DND-41 (cell line): ENCODE measurements at regions not wholly inside any gene's neighbourhood (a gene's known extent, or its start where the extent isn't known, plus 50 kb on each side); places are given as distances from the start of the nearest gene placed in this dataset.

ENCODE experiments used
- ATAC-seq: fragments of 200-7000 bp; cut with Tn5 transposase; 3 replicates; pipeline ENCODE4 v1.9.1; 2021; ENCODE audit warnings: low read depth; ENCODE audit not compliant: insufficient read depth
- DNase-seq: peaks from one replicate; pipeline ENCODE4 v3.0.0-alpha.2; 2020
- H2AFZ ChIP-seq: 2 replicates; pipeline ENCODE4 v1.6.0; 2012; ENCODE audit warnings: low read depth, low read length
- H3K27ac ChIP-seq: 2 replicates; pipeline ENCODE4 v1.5.1; 2012; ENCODE audit warnings: low read length, inconsistent platforms
- H3K27me3 ChIP-seq: fragments of 200-600 bp; sonication (generic); 2 replicates; pipeline ENCODE4 v1.6.0; 2012; ENCODE audit warnings: low read length, mild to moderate bottlenecking, inconsistent platforms; ENCODE audit not compliant: insufficient read depth, poor library complexity
- H3K36me3 ChIP-seq: 2 replicates; pipeline ENCODE4 v1.5.1; 2012; ENCODE audit warnings: low read length, inconsistent platforms; ENCODE audit not compliant: insufficient read depth
- H3K4me1 ChIP-seq: 2 replicates; pipeline ENCODE4 v1.5.1; 2012; ENCODE audit warnings: mild to moderate bottlenecking, low read length; ENCODE audit not compliant: insufficient read depth
- H3K4me2 ChIP-seq: 2 replicates; pipeline ENCODE4 v1.6.0; 2012; ENCODE audit warnings: mild to moderate bottlenecking, moderate library complexity, low read length, inconsistent platforms; ENCODE audit not compliant: insufficient read depth
- H3K4me3 ChIP-seq, 2 experiments: fragments of 200-600 bp in 1 of 2; shearing (Covaris generic) in 1 of 2; 2 replicates each; pipeline ENCODE4 v1.5.1; 2012 to 2016; ENCODE audit warnings: inconsistent platforms in 2 of 2, low read length in 2 of 2, mild to moderate bottlenecking in 2 of 2, low read depth in 1 of 2, moderate library complexity in 1 of 2
- H3K79me2 ChIP-seq: 2 replicates; pipeline ENCODE4 v1.6.0; 2012; ENCODE audit warnings: low read length, inconsistent platforms; ENCODE audit not compliant: insufficient read depth
- H3K9ac ChIP-seq: 2 replicates; pipeline ENCODE4 v1.6.0; 2012; ENCODE audit warnings: low read depth, mild to moderate bottlenecking, inconsistent platforms, low read length, moderate library complexity
- H3K9me3 ChIP-seq: 2 replicates; pipeline ENCODE4 v1.5.1; 2012; ENCODE audit warnings: low read length, moderate library complexity, mild to moderate bottlenecking, inconsistent platforms; ENCODE audit not compliant: insufficient read depth, severe bottlenecking
- H4K20me1 ChIP-seq: 2 replicates; pipeline ENCODE4 v1.6.0; 2012; ENCODE audit warnings: low read length; ENCODE audit not compliant: insufficient read depth
- CTCF ChIP-seq: IDR thresholded peaks from 2 replicates; pipeline ENCODE4 v1.5.1; 2012; ENCODE audit warnings: borderline replicate concordance, low read length, moderate library complexity, mild to moderate bottlenecking; ENCODE audit not compliant: poor library complexity, severe bottlenecking; ENCODE audit errors: extremely low read depth
- EZH2 ChIP-seq: IDR thresholded peaks from 3 replicates; pipeline ENCODE4 v1.6.1; 2012; ENCODE audit warnings: borderline replicate concordance, low read depth, mild to moderate bottlenecking, moderate library complexity, low read length, inconsistent platforms; ENCODE audit not compliant: severe bottlenecking

- no peak for DNase-seq
- Histone ChIP-seq H3K9me3 (no peaks in the 10 kb centered on the region), H3K4me3 (no peak overlapping the region), H3K9ac (no peak overlapping the region), H2AFZ (no peak overlapping the region), H3K79me2 (no peaks in the 10 kb centered on the region), H3K27me3 (no peaks in the 10 kb centered on the region), H3K4me2 (no peak overlapping the region), H3K36me3 (no peaks in the 10 kb centered on the region), H3K27ac (no peak overlapping the region), H3K4me1 (no peaks in the 10 kb centered on the region), H4K20me1 (no peaks in the 10 kb centered on the region)
- TF ChIP-seq CTCF (no peak), EZH2 (no peak)
- ATAC-seq: no peak
These were observed 105.6 kb upstream of the CCDC112 start for GRCh38 chr5:115402092-115402491.

GRCh38 chr5:115398719-115399118, 102.3 kb upstream of the CCDC112 start:
- Histone ChIP-seq H3K4me1 (no peaks in the 10 kb centered on the region), H3K27ac (no peak overlapping the region), H3K27me3 (no peaks in the 10 kb centered on the region), H3K36me3 (no peaks in the 10 kb centered on the region), H3K79me2 (no peaks in the 10 kb centered on the region), H3K4me2 (no peak overlapping the region), H4K20me1 (no peaks in the 10 kb centered on the region), H3K4me3 (no peak overlapping the region), H3K9me3 (no peaks in the 10 kb centered on the region), H2AFZ (no peak overlapping the region), H3K9ac (no peak overlapping the region)
- TF ChIP-seq CTCF (no peak), EZH2 (no peak)
- DNase-seq (no peak), ATAC-seq (no peak)

GRCh38 chr5:115396688-115397087, 100.2 kb upstream of the CCDC112 start:
- Histone ChIP-seq H3K4me3 (no peak overlapping the region), H4K20me1 (no peaks in the 10 kb centered on the region), H3K4me2 (no peak overlapping the region), H2AFZ (no peak overlapping the region), H3K4me1 (no peaks in the 10 kb centered on the region), H3K36me3 (no peaks in the 10 kb centered on the region), H3K27ac (no peak overlapping the region), H3K9ac (no peak overlapping the region), H3K9me3 (no peaks in the 10 kb centered on the region), H3K79me2 (no peaks in the 10 kb centered on the region), H3K27me3 (no peaks in the 10 kb centered on the region)
- ATAC-seq (no peak), DNase-seq (no peak)
- TF ChIP-seq EZH2: no peak
- TF ChIP-seq CTCF: no peak

GRCh38 chr5:115396081-115396480, 99.6 kb upstream of the CCDC112 start:
- H3K36me3 ChIP-seq: no peaks in the 10 kb centered on the region
- TF ChIP-seq EZH2 (no peak), CTCF (no peak)
- H3K4me3 ChIP-seq: no peak overlapping the region
- H3K9ac ChIP-seq: no peak overlapping the region
- DNase-seq: no peak
- no peaks in the 10 kb centered on the region for H3K79me2 ChIP-seq
- no peaks in the 10 kb centered on the region for H3K9me3 ChIP-seq
- no peaks in the 10 kb centered on the region for H3K4me1 ChIP-seq
- no peak for ATAC-seq
- no peaks in the 10 kb centered on the region for H3K27me3 ChIP-seq
- H4K20me1 ChIP-seq: no peaks in the 10 kb centered on the region
- H3K4me2 ChIP-seq: no peak overlapping the region
- H2AFZ ChIP-seq: no peak overlapping the region
- no peak overlapping the region for H3K27ac ChIP-seq
